C4-2B (cell line): ENCODE measurements at regions not wholly inside any gene's neighbourhood (a gene's known extent, or its start where the extent isn't known, plus 50 kb on each side); places are given as distances from the start of the nearest gene placed in this dataset.

Source experiments
- CTCF ChIP-seq: fragments of 450-650 bp; conservative IDR thresholded peaks from 2 replicates; pipeline ENCODE4 v1.5.1; 2017; ENCODE audit warnings: mild to moderate bottlenecking
- ZFX ChIP-seq: fragments of 450-650 bp; IDR thresholded peaks from 2 replicates; pipeline ENCODE4 v1.6.1; 2017

- TF ChIP-seq CTCF (no peak), ZFX (no peak)
Measured at GRCh38 chr13:54953786-54954185, 1925.2 kb downstream of the OLFM4 start.
